ENCODE measurements at regions not wholly inside any gene's neighbourhood (a gene's known extent, or its start where the extent isn't known, plus 50 kb on each side); places are given as distances from the start of the nearest gene placed in this dataset.

- no peak overlapping the region for H3K23ac ChIP-seq (ENCODE audit: insufficient read length)
- no peak overlapping the region for H3K18ac ChIP-seq (ENCODE audit: extremely low read depth, low read length)
- DNase-seq (ENCODE audit: low read depth in 1 of 2, low spot score in 2 of 2) (no peak), FAIRE-seq (no peak)
- no peak overlapping the region for H2AFZ ChIP-seq (ENCODE audit: low read length)
- H2BK20ac ChIP-seq (ENCODE audit: low read length) = no peak overlapping the region
- H4K5ac ChIP-seq (ENCODE audit: insufficient read length, low read depth, low read length) = no peak overlapping the region
- POLR2A ChIA-PET (ENCODE audit: partially characterized antibody) = no interaction called here
- H3K4me3 ChIP-seq (ENCODE audit: extremely low read depth in 1 of 4, insufficient read depth in 2 of 4, low read depth in 3 of 4, low read length in 4 of 4) = no peak overlapping the region
- H2BK12ac ChIP-seq (ENCODE audit: low read depth, low read length) = no peak overlapping the region
- no peaks in the 10 kb centered on the region for H3K79me1 ChIP-seq (ENCODE audit: low read depth, low read length)
- H2BK5ac ChIP-seq (ENCODE audit: low read depth, low read length) = no peak overlapping the region
- no peak overlapping the region for H3K9ac ChIP-seq (replicated peaks in 1 of 4; ENCODE audit: extremely low read depth in 1 of 4, low read depth in 3 of 4, low read length in 3 of 4)
- no peak overlapping the region for H2BK120ac ChIP-seq (replicated peaks; ENCODE audit: low read depth, low read length)
- H3K56ac ChIP-seq (replicated peaks; ENCODE audit: insufficient read length, low read depth, low read length) = no peak overlapping the region
- no peak overlapping the region for H3K27ac ChIP-seq (ENCODE audit: low read depth, low read length)
- CTCF ChIA-PET (ENCODE audit: partially characterized antibody) = interaction anchor here (1.4 kb wide), 1 partner anchor 141 kb away, joined by 4 read pairs; no protein-coding TSS in a partner anchor
- 92% methylated on average over 4 of the region's 6 CpGs; no CpG with 5 or more reads in 1 of the 2 experiments for WGBS, 2 experiments (ENCODE audit: extremely low coverage in 1 of 2, insufficient coverage in 1 of 2, insufficient read length in 1 of 2, insufficient replicate concordance in 2 of 2, low coverage in 1 of 2, low lambda C conversion rate in 2 of 2, missing lambda C conversion rate in 1 of 2)
- no peak overlapping the region for H2BK15ac ChIP-seq (ENCODE audit: low read length)
- H3K79me2 ChIP-seq (ENCODE audit: control insufficient read depth in 1 of 2, insufficient read depth in 2 of 2, low read length in 2 of 2) = no peaks in the 10 kb centered on the region
- no peak overlapping the region for H3K4me2 ChIP-seq (ENCODE audit: insufficient read depth in 1 of 2, low read depth in 2 of 2, low read length in 2 of 2)
- no peak overlapping the region for H2AK5ac ChIP-seq (ENCODE audit: low read depth, low read length)
- no peaks in the 10 kb centered on the region for H3K9me3 ChIP-seq (ENCODE audit: insufficient read depth in 2 of 2, low read depth in 1 of 2, low read length in 1 of 2)
- no peak for TF ChIP-seq ATF3 (IDR thresholded peaks at IDR 0.05; ENCODE audit: insufficient read depth, low read depth, low read length)
- no peak for TF ChIP-seq HDAC2 (IDR thresholded peaks at IDR 0.05; ENCODE audit: borderline replicate concordance in 1 of 2, low read depth in 2 of 2, low read length in 2 of 2)
- no peaks in the 10 kb centered on the region for H3K27me3 ChIP-seq (replicated peaks in 1 of 4; ENCODE audit: control insufficient read depth in 3 of 4, extremely low read depth in 1 of 4, insufficient read depth in 3 of 4, low read length in 3 of 4)
- H3K36me3 ChIP-seq (ENCODE audit: control insufficient read depth in 2 of 4, insufficient read depth in 4 of 4, low read length in 3 of 4) = no peaks in the 10 kb centered on the region
- no peaks in the 10 kb centered on the region for H4K20me1 ChIP-seq (replicated peaks in 1 of 2; ENCODE audit: control insufficient read depth in 1 of 2, insufficient read depth in 2 of 2, low read length in 2 of 2)
- H3K23me2 ChIP-seq (ENCODE audit: low read depth, low read length) = no peaks in the 10 kb centered on the region
- H3K4ac ChIP-seq (replicated peaks; ENCODE audit: insufficient read length, low read depth, low read length) = no peak overlapping the region
- H3K4me1 ChIP-seq (replicated peaks in 1 of 4; ENCODE audit: control insufficient read depth in 3 of 4, insufficient read depth in 4 of 4, low read length in 3 of 4) = no peaks in the 10 kb centered on the region
- no peak overlapping the region for H4K8ac ChIP-seq (ENCODE audit: extremely low read depth, insufficient read depth, low read length)
- no peak overlapping the region for H4K91ac ChIP-seq (replicated peaks; ENCODE audit: insufficient read length, low read length)
- H3K14ac ChIP-seq (ENCODE audit: insufficient read length) = no peak overlapping the region
These were observed 85.9 kb upstream of the RFX8 start for GRCh38 chr2:101560780-101561315.

All from H1 (cell line).